ENCODE measurements at regions not wholly inside any gene's neighbourhood (a gene's known extent, or its start where the extent isn't known, plus 50 kb on each side); places are given as distances from the start of the nearest gene placed in this dataset.

GRCh38 chr15:98035577-98036010, 75.1 kb downstream of the ARRDC4 start:
- Histone ChIP-seq H3K27ac (replicated peaks) (no peak overlapping the region), H3K4me3 (replicated peaks; ENCODE audit: insufficient read depth, low read length) (no peak overlapping the region), H3K27me3 (ENCODE audit: insufficient read depth, poor library complexity, severe bottlenecking) (peaks cover 4% of the 10 kb centered on the region)
- TF ChIP-seq POLR2AphosphoS5 (IDR thresholded peaks at IDR 0.05; ENCODE audit: low read depth) (no peak), SPI1 (IDR thresholded peaks at IDR 0.05; ENCODE audit: borderline replicate concordance, low read depth) (no peak), REST (IDR thresholded peaks at IDR 0.05; ENCODE audit: insufficient replicate concordance, low read depth) (no peak), GABPA (IDR thresholded peaks at IDR 0.05; ENCODE audit: low read depth) (no peak)
- TF ChIP-seq, protein P1, sequence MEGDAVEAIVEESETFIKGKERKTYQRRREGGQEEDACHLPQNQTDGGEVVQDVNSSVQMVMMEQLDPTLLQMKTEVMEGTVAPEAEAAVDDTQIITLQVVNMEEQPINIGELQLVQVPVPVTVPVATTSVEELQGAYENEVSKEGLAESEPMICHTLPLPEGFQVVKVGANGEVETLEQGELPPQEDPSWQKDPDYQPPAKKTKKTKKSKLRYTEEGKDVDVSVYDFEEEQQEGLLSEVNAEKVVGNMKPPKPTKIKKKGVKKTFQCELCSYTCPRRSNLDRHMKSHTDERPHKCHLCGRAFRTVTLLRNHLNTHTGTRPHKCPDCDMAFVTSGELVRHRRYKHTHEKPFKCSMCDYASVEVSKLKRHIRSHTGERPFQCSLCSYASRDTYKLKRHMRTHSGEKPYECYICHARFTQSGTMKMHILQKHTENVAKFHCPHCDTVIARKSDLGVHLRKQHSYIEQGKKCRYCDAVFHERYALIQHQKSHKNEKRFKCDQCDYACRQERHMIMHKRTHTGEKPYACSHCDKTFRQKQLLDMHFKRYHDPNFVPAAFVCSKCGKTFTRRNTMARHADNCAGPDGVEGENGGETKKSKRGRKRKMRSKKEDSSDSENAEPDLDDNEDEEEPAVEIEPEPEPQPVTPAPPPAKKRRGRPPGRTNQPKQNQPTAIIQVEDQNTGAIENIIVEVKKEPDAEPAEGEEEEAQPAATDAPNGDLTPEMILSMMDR (IDR thresholded peaks at IDR 0.05; ENCODE audit: insufficient read depth, low read length), result no peak
- DNase-seq (ENCODE audit: low read depth in 1 of 2, low spot score in 1 of 2), result no peak

- Histone ChIP-seq H3K27ac (replicated peaks) (no peak overlapping the region), H3K27me3 (ENCODE audit: insufficient read depth, poor library complexity, severe bottlenecking) (no peaks in the 10 kb centered on the region), H3K4me3 (replicated peaks; ENCODE audit: insufficient read depth, low read length) (no peak overlapping the region)
- TF ChIP-seq POLR2AphosphoS5 (IDR thresholded peaks at IDR 0.05; ENCODE audit: low read depth) (no peak), REST (IDR thresholded peaks at IDR 0.05; ENCODE audit: insufficient replicate concordance, low read depth) (no peak), SPI1 (IDR thresholded peaks at IDR 0.05; ENCODE audit: borderline replicate concordance, low read depth) (no peak), GABPA (IDR thresholded peaks at IDR 0.05; ENCODE audit: low read depth) (no peak)
- TF ChIP-seq, protein P1 (IDR thresholded peaks at IDR 0.05; ENCODE audit: insufficient read depth, low read length), result no peak
- DNase-seq (ENCODE audit: low read depth in 1 of 2, low spot score in 1 of 2), result no peak
Observed at GRCh38 chr15:98039596-98039995, 79.1 kb downstream of the ARRDC4 start.

DNA sequence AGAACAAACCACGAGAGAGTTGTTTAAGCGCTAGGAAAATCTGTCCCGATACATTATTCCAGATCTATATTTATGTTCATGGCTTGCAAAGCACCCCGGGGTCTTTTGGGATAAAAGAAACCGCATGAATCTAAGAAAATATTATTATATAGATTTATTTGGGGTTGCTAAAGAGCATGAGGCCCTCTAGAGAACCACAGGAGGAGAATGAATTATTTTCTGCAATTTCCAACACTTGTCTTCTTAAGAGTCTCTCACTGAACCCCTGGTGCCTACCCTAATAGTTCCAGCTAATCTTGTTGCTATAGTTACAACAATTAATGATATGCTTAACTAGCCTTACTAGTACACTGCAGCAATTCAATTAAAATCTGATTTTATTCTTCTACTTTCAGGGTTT, 79.6 kb downstream of the ARRDC4 start:
- TF ChIP-seq REST (IDR thresholded peaks at IDR 0.05; ENCODE audit: insufficient replicate concordance, low read depth), result no peak
- TF ChIP-seq, protein P1 (IDR thresholded peaks at IDR 0.05; ENCODE audit: insufficient read depth, low read length), result no peak
- no peak for TF ChIP-seq POLR2AphosphoS5 (IDR thresholded peaks at IDR 0.05; ENCODE audit: low read depth)
- no peak for TF ChIP-seq GABPA (IDR thresholded peaks at IDR 0.05; ENCODE audit: low read depth)
- no peak for TF ChIP-seq SPI1 (IDR thresholded peaks at IDR 0.05; ENCODE audit: borderline replicate concordance, low read depth)
- no peak overlapping the region for H3K4me3 ChIP-seq (replicated peaks; ENCODE audit: insufficient read depth, low read length)

More for the DNA sequence above, 79.6 kb downstream of the ARRDC4 start:
- Histone ChIP-seq H3K27me3 (ENCODE audit: insufficient read depth, poor library complexity, severe bottlenecking) (no peaks in the 10 kb centered on the region), H3K27ac (replicated peaks) (no peak overlapping the region)
- no peak for DNase-seq (ENCODE audit: low read depth in 1 of 2, low spot score in 1 of 2)
